ENCODE measurements at regions not wholly inside any gene's neighbourhood (a gene's known extent, or its start where the extent isn't known, plus 50 kb on each side); places are given as distances from the start of the nearest gene placed in this dataset.

GRCh38 chr2:43021791-43022509 is 204.5 kb downstream of the ZFP36L2 start:
- TF ChIP-seq POLR2A (IDR thresholded peaks at IDR 0.05; ENCODE audit: low read depth, low read length), result no peak
- no peak for TF ChIP-seq MYC (IDR thresholded peaks at IDR 0.05; ENCODE audit: low read depth, low read length)
- peak in 1 of 2 donors; percentile 24 for TF ChIP-seq CTCF (IDR thresholded peaks at IDR 0.05; ENCODE audit: extremely low read depth in 1 of 2, insufficient read depth in 1 of 2, low read depth in 1 of 2, low read length in 2 of 2)
- TF ChIP-seq GATA2 (IDR thresholded peaks at IDR 0.05; ENCODE audit: insufficient read depth, insufficient read length, low read depth, low read length), result no peak
- no peak for TF ChIP-seq FOS (IDR thresholded peaks at IDR 0.05; ENCODE audit: borderline replicate concordance, insufficient read depth, low read length)
- no peak for TF ChIP-seq EZH2 (IDR thresholded peaks at IDR 0.05; ENCODE audit: borderline replicate concordance, low read depth, low read length, severe bottlenecking)

Measured in endothelial cell of umbilical vein (primary cell).